Ascending aorta (tissue), 2 donors: ENCODE measurements at regions not wholly inside any gene's neighbourhood (a gene's known extent, or its start where the extent isn't known, plus 50 kb on each side); places are given as distances from the start of the nearest gene placed in this dataset.

Source experiments
- DNase-seq, 2 donors: peaks; one replicate each; pipeline ENCODE4 v3.0.0-alpha.2; 2019; ENCODE audit warnings: low spot score in 2 of 2
- H3K27ac ChIP-seq, 2 donors: fragments of 200-600 bp; sonication (generic); one replicate each; pipeline ENCODE4 v1.5.1; 2016 to 2017; ENCODE audit warnings: mild to moderate bottlenecking in 1 of 2
- H3K27me3 ChIP-seq: fragments of 200-600 bp; sonication (generic); one replicate; pipeline ENCODE4 v1.5.1; 2017
- H3K36me3 ChIP-seq, 2 donors: fragments of 200-600 bp; sonication (generic); one replicate each; pipeline ENCODE4 v1.5.1; 2016
- H3K4me1 ChIP-seq, 2 donors: fragments of 200-600 bp; sonication (generic); one replicate each; pipeline ENCODE4 v1.5.1; 2016 to 2017; ENCODE audit warnings: mild to moderate bottlenecking in 1 of 2
- H3K4me3 ChIP-seq, 2 donors: fragments of 200-600 bp; sonication (generic); one replicate each; pipeline ENCODE4 v1.5.1; 2016 to 2017; ENCODE audit warnings: mild to moderate bottlenecking in 1 of 2
- H3K9me3 ChIP-seq, 2 donors: fragments of 200-600 bp; sonication (generic); one replicate each; pipeline ENCODE4 v1.5.1; 2016
- CTCF ChIP-seq, 3 experiments: fragments of 200-600 bp in 2 of 3; fragments of 450-650 bp in 1 of 3; sonication (generic) in 2 of 3; IDR thresholded peaks; one replicate each; pipeline ENCODE4 v1.5.1; 2016 to 2019; ENCODE audit warnings: antibody characterized with exemption in 3 of 3, mild to moderate bottlenecking in 1 of 3, moderate library complexity in 1 of 3
- intact Hi-C: fragments of 100-400 bp; cut with DNase I; formaldehyde crosslinking; loops from one replicate; pipeline ENCODE4 v1.15.1; 2023

GRCh38 chr18:42179542-42180121 is 224.6 kb downstream of the PIK3C3 start:
- no peak for TF ChIP-seq CTCF (IDR thresholded peaks at IDR 0.05)
- no peaks in the 10 kb centered on the region for H3K27me3 ChIP-seq

GRCh38 chr18:42181474-42181873 is 226.4 kb downstream of the PIK3C3 start:
- no peak overlapping the region for H3K27ac ChIP-seq
- TF ChIP-seq CTCF (IDR thresholded peaks at IDR 0.05): no peak
- no peaks in the 10 kb centered on the region for H3K27me3 ChIP-seq
- H3K4me3 ChIP-seq: no peak overlapping the region
- H3K9me3 ChIP-seq: no peaks in the 10 kb centered on the region
- no peak for DNase-seq
- no peaks in the 10 kb centered on the region for H3K36me3 ChIP-seq
- no peaks in the 10 kb centered on the region for H3K4me1 ChIP-seq
- intact Hi-C loops: no loop called here

More at GRCh38 chr18:42179542-42180121, 224.6 kb downstream of the PIK3C3 start:
- H3K9me3 ChIP-seq: no peaks in the 10 kb centered on the region
- no peak for DNase-seq
- H3K4me1 ChIP-seq: no peaks in the 10 kb centered on the region
- intact Hi-C loops: no loop called here
- H3K4me3 ChIP-seq: no peak overlapping the region
- H3K27ac ChIP-seq: no peak overlapping the region
- no peaks in the 10 kb centered on the region for H3K36me3 ChIP-seq

- Histone ChIP-seq H3K9me3 (no peaks in the 10 kb centered on the region), H3K4me1 (no peaks in the 10 kb centered on the region), H3K27me3 (no peaks in the 10 kb centered on the region), H3K4me3 (no peak overlapping the region), H3K36me3 (no peaks in the 10 kb centered on the region), H3K27ac (no peak overlapping the region)
- no peak for DNase-seq
- intact Hi-C loops: no loop called here
- no peak for TF ChIP-seq CTCF (IDR thresholded peaks at IDR 0.05)
Observed at GRCh38 chr18:42182728-42183700, 228.0 kb downstream of the PIK3C3 start.

- Histone ChIP-seq H3K4me3 (no peak overlapping the region), H3K9me3 (no peaks in the 10 kb centered on the region), H3K4me1 (no peaks in the 10 kb centered on the region), H3K27ac (no peak overlapping the region), H3K36me3 (no peaks in the 10 kb centered on the region), H3K27me3 (no peaks in the 10 kb centered on the region)
- no peak for TF ChIP-seq CTCF (IDR thresholded peaks at IDR 0.05)
- intact Hi-C loops: no loop called here
- no peak for DNase-seq
Observed at GRCh38 chr18:42183746-42184145, 228.7 kb downstream of the PIK3C3 start.

GRCh38 chr18:42184685-42185477 is 229.8 kb downstream of the PIK3C3 start:
- no peak overlapping the region for H3K4me3 ChIP-seq
- H3K9me3 ChIP-seq: no peaks in the 10 kb centered on the region
- no peak overlapping the region for H3K27ac ChIP-seq
- H3K4me1 ChIP-seq: no peaks in the 10 kb centered on the region
- H3K36me3 ChIP-seq: no peaks in the 10 kb centered on the region
- intact Hi-C loops: no loop called here
- no peaks in the 10 kb centered on the region for H3K27me3 ChIP-seq
- no peak for DNase-seq
- no peak for TF ChIP-seq CTCF (IDR thresholded peaks at IDR 0.05)
